Thoracic aorta (tissue), 2 donors: ENCODE measurements at regions not wholly inside any gene's neighbourhood (a gene's known extent, or its start where the extent isn't known, plus 50 kb on each side); places are given as distances from the start of the nearest gene placed in this dataset.

Source experiments
- ATAC-seq: fragments of 150-250 bp; one replicate; pipeline ENCODE4 v1.8.0; 2017; ENCODE audit warnings: low read depth; ENCODE audit not compliant: insufficient number of reproducible peaks, low FRiP score
- DNase-seq: peaks from one replicate; pipeline ENCODE4 v3.0.0-alpha.2; 2020; ENCODE audit warnings: low spot score
- H3K27ac ChIP-seq, 2 donors: fragments of 200-600 bp; sonication (generic); 1 replicate in 1 of 2; 2 replicates in 1 of 2; pipeline ENCODE4 v1.5.1; 2016; ENCODE audit warnings: mild to moderate bottlenecking in 2 of 2, moderate library complexity in 2 of 2
- H3K27me3 ChIP-seq: fragments of 200-600 bp; sonication (generic); replicated peaks from 2 replicates; pipeline ENCODE4 v1.6.0; 2016; ENCODE audit warnings: mild to moderate bottlenecking; ENCODE audit not compliant: insufficient read depth
- H3K36me3 ChIP-seq: fragments of 200-600 bp; sonication (generic); one replicate; pipeline ENCODE4 v1.5.1; 2016
- H3K4me1 ChIP-seq, 2 donors: fragments of 200-600 bp; sonication (generic); 1 replicate in 1 of 2; 2 replicates in 1 of 2; pipeline versions ENCODE4 v1.5.1 to v1.6.0; 2016; ENCODE audit warnings: low read depth in 2 of 2, mild to moderate bottlenecking in 1 of 2; ENCODE audit not compliant: control insufficient read depth in 1 of 2
- H3K4me3 ChIP-seq: fragments of 200-600 bp; sonication (generic); 2 replicates; pipeline ENCODE4 v1.5.1; 2016; ENCODE audit warnings: mild to moderate bottlenecking
- H3K9me3 ChIP-seq: fragments of 200-600 bp; sonication (generic); 2 replicates; pipeline ENCODE4 v1.5.1; 2016
- CTCF ChIP-seq: fragments of 200-600 bp; sonication (generic); IDR thresholded peaks from one replicate; pipeline ENCODE4 v1.5.1; 2019; ENCODE audit warnings: antibody characterized with exemption

- H3K9me3 ChIP-seq, result no peaks in the 10 kb centered on the region
- H3K4me1 ChIP-seq, result no peaks in the 10 kb centered on the region
Measured at GRCh38 chr9:82367929-82368328, 379.4 kb downstream of the SPATA31D1 start.

GRCh38 chr9:82369251-82369945, 380.8 kb downstream of the SPATA31D1 start:
- Histone ChIP-seq H3K4me3 (no peak overlapping the region), H3K4me1 (no peaks in the 10 kb centered on the region), H3K27ac (no peak overlapping the region), H3K27me3 (no peaks in the 10 kb centered on the region), H3K36me3 (no peaks in the 10 kb centered on the region), H3K9me3 (no peaks in the 10 kb centered on the region)
- no peak for DNase-seq
- no peak for TF ChIP-seq CTCF
- no peak for ATAC-seq

More at GRCh38 chr9:82367929-82368328, 379.4 kb downstream of the SPATA31D1 start:
- no peak for DNase-seq
- H3K4me3 ChIP-seq, result no peak overlapping the region
- H3K27me3 ChIP-seq, result no peaks in the 10 kb centered on the region
- no peak for TF ChIP-seq CTCF
- ATAC-seq, result no peak
- H3K36me3 ChIP-seq, result no peaks in the 10 kb centered on the region
- H3K27ac ChIP-seq, result no peak overlapping the region

- ATAC-seq (no peak), DNase-seq (no peak)
- Histone ChIP-seq H3K36me3 (no peaks in the 10 kb centered on the region), H3K4me3 (no peak overlapping the region), H3K4me1 (no peaks in the 10 kb centered on the region), H3K9me3 (no peaks in the 10 kb centered on the region), H3K27me3 (no peaks in the 10 kb centered on the region), H3K27ac (no peak overlapping the region)
- TF ChIP-seq CTCF, result no peak
Measured at GRCh38 chr9:82375041-82375440, 386.5 kb downstream of the SPATA31D1 start.

- no peaks in the 10 kb centered on the region for H3K36me3 ChIP-seq
- no peaks in the 10 kb centered on the region for H3K9me3 ChIP-seq
- ATAC-seq (no peak), DNase-seq (no peak)
- no peak for TF ChIP-seq CTCF
- H3K27ac ChIP-seq, result no peak overlapping the region
- H3K27me3 ChIP-seq, result no peaks in the 10 kb centered on the region
- H3K4me3 ChIP-seq, result no peak overlapping the region
- H3K4me1 ChIP-seq, result no peaks in the 10 kb centered on the region
Measured at GRCh38 chr9:82376677-82377232, 388.2 kb downstream of the SPATA31D1 start.

- Histone ChIP-seq H3K36me3 (no peaks in the 10 kb centered on the region), H3K9me3 (no peaks in the 10 kb centered on the region), H3K27ac (no peak overlapping the region), H3K27me3 (no peaks in the 10 kb centered on the region), H3K4me3 (no peak overlapping the region), H3K4me1 (no peaks in the 10 kb centered on the region)
- no peak for ATAC-seq
- TF ChIP-seq CTCF, result no peak
- DNase-seq, result no peak
Measured at GRCh38 chr9:82382887-82383616, 394.5 kb downstream of the SPATA31D1 start.
